ENCODE measurements at regions not wholly inside any gene's neighbourhood (a gene's known extent, or its start where the extent isn't known, plus 50 kb on each side); places are given as distances from the start of the nearest gene placed in this dataset.

GRCh38 chr13:111539252-111539651 lies 218.8 kb downstream of the TEX29 start:
- Histone ChIP-seq H3K79me2 (ENCODE audit: low read length) (peaks cover 32% of the 10 kb centered on the region), H3F3A (ENCODE audit: insufficient read depth, low read length) (no peaks in the 10 kb centered on the region), H3K9me3 (replicated peaks; ENCODE audit: insufficient read depth, low read length) (no peaks in the 10 kb centered on the region), H4K20me1 (ENCODE audit: insufficient read depth, low read length) (no peaks in the 10 kb centered on the region), H3K4me2 (ENCODE audit: low read depth, low read length) (no peak overlapping the region), H3K4me3 (ENCODE audit: low read length) (no peak overlapping the region), H3K9ac (ENCODE audit: low read length) (no peak overlapping the region), H3K27me3 (replicated peaks; ENCODE audit: insufficient read depth, low read length) (no peaks in the 10 kb centered on the region), H3K9me2 (replicated peaks; ENCODE audit: insufficient read depth, low read length) (no peaks in the 10 kb centered on the region), H3K36me3 (replicated peaks; ENCODE audit: insufficient read depth, low read length) (no peaks in the 10 kb centered on the region; the same call in none of the 2 replicates), H2AFZ (ENCODE audit: low read length) (no peak overlapping the region), H3K27ac (ENCODE audit: low read length) (no peak overlapping the region), H3K4me1 (ENCODE audit: low read length) (no peaks in the 10 kb centered on the region)
- no peak for TF ChIP-seq EZH2 (optimal IDR thresholded peaks at IDR 0.05; ENCODE audit: low read depth, low read length)
- TF ChIP-seq CTCF (IDR thresholded peaks at IDR 0.05; ENCODE audit: low read length), result no peak
- no peak for TF ChIP-seq EZH2phosphoT487 (IDR thresholded peaks at IDR 0.05; ENCODE audit: low read length)
- DNase-seq, result no peak

GRCh38 chr13:111539791-111540446 lies 219.5 kb downstream of the TEX29 start:
- Histone ChIP-seq H3K27me3 (replicated peaks; ENCODE audit: insufficient read depth, low read length) (no peaks in the 10 kb centered on the region), H3K4me3 (ENCODE audit: low read length) (no peak overlapping the region), H3K4me1 (ENCODE audit: low read length) (no peaks in the 10 kb centered on the region), H3K9ac (ENCODE audit: low read length) (no peak overlapping the region), H4K20me1 (ENCODE audit: insufficient read depth, low read length) (no peaks in the 10 kb centered on the region), H3K79me2 (ENCODE audit: low read length) (peaks cover 27% of the 10 kb centered on the region), H3K27ac (ENCODE audit: low read length) (no peak overlapping the region), H3K4me2 (ENCODE audit: low read depth, low read length) (no peak overlapping the region), H3F3A (ENCODE audit: insufficient read depth, low read length) (no peaks in the 10 kb centered on the region), H2AFZ (ENCODE audit: low read length) (no peak overlapping the region), H3K36me3 (replicated peaks; ENCODE audit: insufficient read depth, low read length) (no peaks in the 10 kb centered on the region; the same call in none of the 2 replicates), H3K9me3 (replicated peaks; ENCODE audit: insufficient read depth, low read length) (no peaks in the 10 kb centered on the region), H3K9me2 (replicated peaks; ENCODE audit: insufficient read depth, low read length) (no peaks in the 10 kb centered on the region)
- TF ChIP-seq CTCF (IDR thresholded peaks at IDR 0.05; ENCODE audit: low read length), result no peak
- TF ChIP-seq EZH2phosphoT487 (IDR thresholded peaks at IDR 0.05; ENCODE audit: low read length), result no peak
- no peak for TF ChIP-seq EZH2 (optimal IDR thresholded peaks at IDR 0.05; ENCODE audit: low read depth, low read length)
- no peak for DNase-seq

- no peak overlapping the region for H3K4me3 ChIP-seq (ENCODE audit: low read length)
- H2AFZ ChIP-seq (ENCODE audit: low read length), result no peak overlapping the region
- no peaks in the 10 kb centered on the region for H3K9me3 ChIP-seq (replicated peaks; ENCODE audit: insufficient read depth, low read length)
- H4K20me1 ChIP-seq (ENCODE audit: insufficient read depth, low read length), result no peaks in the 10 kb centered on the region
- H3K9me2 ChIP-seq (replicated peaks; ENCODE audit: insufficient read depth, low read length), result no peaks in the 10 kb centered on the region
- no peaks in the 10 kb centered on the region for H3F3A ChIP-seq (ENCODE audit: insufficient read depth, low read length)
- H3K27me3 ChIP-seq (replicated peaks; ENCODE audit: insufficient read depth, low read length), result no peaks in the 10 kb centered on the region
- no peak for DNase-seq
- H3K79me2 ChIP-seq (ENCODE audit: low read length), result peaks cover 24% of the 10 kb centered on the region
- TF ChIP-seq EZH2phosphoT487 (IDR thresholded peaks at IDR 0.05; ENCODE audit: low read length) (no peak), CTCF (IDR thresholded peaks at IDR 0.05; ENCODE audit: low read length) (no peak), EZH2 (optimal IDR thresholded peaks at IDR 0.05; ENCODE audit: low read depth, low read length) (no peak)
- no peak overlapping the region for H3K9ac ChIP-seq (ENCODE audit: low read length)
- no peak overlapping the region for H3K4me2 ChIP-seq (ENCODE audit: low read depth, low read length)
- no peaks in the 10 kb centered on the region; the same call in 1 of the 2 replicates for H3K36me3 ChIP-seq (replicated peaks; ENCODE audit: insufficient read depth, low read length)
- no peaks in the 10 kb centered on the region for H3K4me1 ChIP-seq (ENCODE audit: low read length)
- H3K27ac ChIP-seq (ENCODE audit: low read length), result no peak overlapping the region
These were observed 220.0 kb downstream of the TEX29 start for GRCh38 chr13:111540486-111540885.
